H1 (cell line): ENCODE measurements at regions not wholly inside any gene's neighbourhood (a gene's known extent, or its start where the extent isn't known, plus 50 kb on each side); places are given as distances from the start of the nearest gene placed in this dataset.

ENCODE experiments used
- CTCF ChIA-PET: fragments of 300-600 bp; sonication (Branson Sonifier 250); formaldehyde crosslinking; loops from one replicate; lab custom pipeline; 2021; ENCODE audit not compliant: partially characterized antibody; lab: Charles Lee
- POLR2A ChIA-PET: fragments of 300-600 bp; sonication (Branson Sonifier 250); formaldehyde crosslinking; loops from one replicate; lab custom pipeline; 2021; ENCODE audit warnings: inconsistent platforms; ENCODE audit not compliant: partially characterized antibody; lab: Charles Lee
- DNase-seq, 2 experiments: peaks; one replicate each; pipeline versions ENCODE4 v3.0.0 to v3.0.0-alpha.2; 2010 to 2022; ENCODE audit warnings: low spot score in 2 of 2, low read depth in 1 of 2, mixed read lengths in 1 of 2
- FAIRE-seq: peaks from 2 replicates; lab custom pipeline; 2011; peaks lifted over from hg19 to GRCh38; lab: Jason Lieb, UNC
- H2AFZ ChIP-seq: 2 replicates; pipeline ENCODE4 v1.8.1; 2012; ENCODE audit warnings: low read length, inconsistent platforms
- H2AK5ac ChIP-seq: 2 replicates; pipeline ENCODE4 v1.6.1; 2013; ENCODE audit warnings: low read depth, low read length
- H2BK120ac ChIP-seq: replicated peaks from 2 replicates; pipeline ENCODE3; 2013; ENCODE audit warnings: low read depth, low read length, inconsistent platforms
- H2BK12ac ChIP-seq: 2 replicates; pipeline ENCODE4 v1.6.1; 2013; ENCODE audit warnings: low read depth, low read length
- H2BK15ac ChIP-seq: 2 replicates; pipeline ENCODE4 v1.6.1; 2013; ENCODE audit warnings: low read length
- H2BK20ac ChIP-seq: 2 replicates; pipeline ENCODE4 v1.6.1; 2013; ENCODE audit warnings: low read length
- H2BK5ac ChIP-seq: 2 replicates; pipeline ENCODE4 v1.6.1; 2013; ENCODE audit warnings: low read depth, low read length
- H3K14ac ChIP-seq: 2 replicates; pipeline ENCODE4 v1.6.1; 2013; ENCODE audit warnings: inconsistent platforms; ENCODE audit not compliant: insufficient read length
- H3K18ac ChIP-seq: 2 replicates; pipeline ENCODE4 v1.6.1; 2013; ENCODE audit warnings: low read length; ENCODE audit errors: extremely low read depth
- H3K23ac ChIP-seq: 2 replicates; pipeline ENCODE4 v1.6.1; 2013; ENCODE audit warnings: inconsistent platforms; ENCODE audit not compliant: insufficient read length
- H3K23me2 ChIP-seq: 2 replicates; pipeline ENCODE4 v1.6.1; 2013; ENCODE audit warnings: low read depth, low read length
- H3K27ac ChIP-seq: 2 replicates; pipeline ENCODE4 v1.6.1; 2011; ENCODE audit warnings: low read depth, low read length, inconsistent platforms
- H3K27me3 ChIP-seq, 4 experiments: replicated peaks in 1 of 4; 1 replicate in 1 of 4; 2 replicates in 3 of 4; pipeline versions ENCODE4 v1.6.1 to v1.8.1; 2011 to 2013; ENCODE audit warnings: low read length in 3 of 4, mild to moderate bottlenecking in 3 of 4, inconsistent platforms in 2 of 4, mixed read lengths in 2 of 4, moderate library complexity in 1 of 4; ENCODE audit not compliant: control insufficient read depth in 3 of 4, insufficient read depth in 3 of 4; ENCODE audit errors: extremely low read depth in 1 of 4
- H3K36me3 ChIP-seq, 4 experiments: 2 replicates each; pipeline versions ENCODE4 v1.6.1 to v1.8.1; 2011 to 2013; ENCODE audit warnings: mild to moderate bottlenecking in 4 of 4, low read length in 3 of 4, moderate library complexity in 2 of 4, control low read depth in 1 of 4, inconsistent platforms in 1 of 4; ENCODE audit not compliant: insufficient read depth in 4 of 4, control insufficient read depth in 2 of 4
- H3K4ac ChIP-seq: replicated peaks from 2 replicates; pipeline ENCODE3; 2013; ENCODE audit warnings: low read length, low read depth, mixed read lengths, inconsistent platforms; ENCODE audit not compliant: insufficient read length
- H3K4me1 ChIP-seq, 4 experiments: replicated peaks in 1 of 4; 1 replicate in 1 of 4; 2 replicates in 3 of 4; pipeline versions ENCODE4 v1.6.1 to v1.8.1; 2011 to 2013; ENCODE audit warnings: low read length in 3 of 4, inconsistent platforms in 2 of 4, mixed read lengths in 1 of 4; ENCODE audit not compliant: insufficient read depth in 4 of 4, control insufficient read depth in 3 of 4
- H3K4me2 ChIP-seq, 2 experiments: 2 replicates each; pipeline versions ENCODE4 v1.6.1 to v1.8.1; 2011 to 2013; ENCODE audit warnings: low read depth in 2 of 2, low read length in 2 of 2, control low read depth in 1 of 2, inconsistent platforms in 1 of 2, mild to moderate bottlenecking in 1 of 2; ENCODE audit not compliant: insufficient read depth in 1 of 2
- H3K4me3 ChIP-seq, 4 experiments: fragments of 200-600, 300-600 bp in 1 of 4; sonication (generic), shearing (Covaris generic), sonication (Bioruptor Twin) in 1 of 4; 2 replicates each; pipeline versions ENCODE4 v1.5.1 to v1.8.1; 2011 to 2016; ENCODE audit warnings: low read length in 4 of 4, low read depth in 3 of 4, control low read depth in 2 of 4, inconsistent platforms in 2 of 4, mild to moderate bottlenecking in 2 of 4, mixed read lengths in 1 of 4, moderate library complexity in 1 of 4; ENCODE audit not compliant: insufficient read depth in 2 of 4; ENCODE audit errors: extremely low read depth in 1 of 4
- H3K56ac ChIP-seq: replicated peaks from 2 replicates; pipeline ENCODE3; 2013; ENCODE audit warnings: low read depth, mild to moderate bottlenecking, mixed read lengths, low read length, inconsistent platforms; ENCODE audit not compliant: insufficient read length
- H3K79me1 ChIP-seq: 2 replicates; pipeline ENCODE4 v1.6.1; 2013; ENCODE audit warnings: low read depth, low read length, control low read depth
- H3K79me2 ChIP-seq, 2 experiments: 2 replicates each; pipeline versions ENCODE4 v1.6.1 to v1.8.1; 2012 to 2013; ENCODE audit warnings: low read length in 2 of 2, mild to moderate bottlenecking in 2 of 2, inconsistent platforms in 1 of 2; ENCODE audit not compliant: insufficient read depth in 2 of 2, control insufficient read depth in 1 of 2
- H3K9ac ChIP-seq, 4 experiments: replicated peaks in 1 of 4; 1 replicate in 1 of 4; 2 replicates in 3 of 4; pipeline versions ENCODE4 v1.6.1 to v1.8.1; 2011 to 2013; ENCODE audit warnings: low read depth in 3 of 4, low read length in 3 of 4, control low read depth in 2 of 4, mild to moderate bottlenecking in 2 of 4, moderate library complexity in 2 of 4, inconsistent platforms in 1 of 4; ENCODE audit errors: extremely low read depth in 1 of 4
- H3K9me3 ChIP-seq, 2 experiments: 2 replicates each; pipeline versions ENCODE4 v1.6.1 to v1.8.1; 2012 to 2013; ENCODE audit warnings: mild to moderate bottlenecking in 2 of 2, moderate library complexity in 2 of 2, control low read depth in 1 of 2, inconsistent platforms in 1 of 2, low read depth in 1 of 2, low read length in 1 of 2, mixed read lengths in 1 of 2; ENCODE audit not compliant: insufficient read depth in 2 of 2
- H4K20me1 ChIP-seq, 2 experiments: replicated peaks in 1 of 2; 2 replicates each; pipeline versions ENCODE3 to v1.8.1; 2011 to 2013; ENCODE audit warnings: inconsistent platforms in 2 of 2, low read length in 2 of 2, mild to moderate bottlenecking in 1 of 2; ENCODE audit not compliant: insufficient read depth in 2 of 2, control insufficient read depth in 1 of 2
- H4K5ac ChIP-seq: 2 replicates; pipeline ENCODE4 v1.6.1; 2013; ENCODE audit warnings: low read length, low read depth, mixed read lengths, inconsistent platforms; ENCODE audit not compliant: insufficient read length
- H4K8ac ChIP-seq: 2 replicates; pipeline ENCODE4 v1.8.0; 2013; ENCODE audit warnings: mild to moderate bottlenecking, moderate library complexity, low read length, inconsistent platforms; ENCODE audit not compliant: insufficient read depth; ENCODE audit errors: extremely low read depth
- H4K91ac ChIP-seq: replicated peaks from 2 replicates; pipeline ENCODE3; 2013; ENCODE audit warnings: low read length, mixed read lengths, inconsistent platforms; ENCODE audit not compliant: insufficient read length
- ASH2L ChIP-seq: fragments of 200-600, 300-600 bp; sonication (generic); IDR thresholded peaks from one replicate; pipeline ENCODE4 v1.7.1; 2017; ENCODE audit warnings: low read length
- E2F6 ChIP-seq: IDR thresholded peaks from 2 replicates; pipeline ENCODE4 v1.6.1; 2012; ENCODE audit warnings: inconsistent platforms
- FOSL1 ChIP-seq: IDR thresholded peaks from 2 replicates; pipeline ENCODE4 v1.6.1; 2011; ENCODE audit warnings: mild to moderate bottlenecking, low read depth, low read length, moderate library complexity; ENCODE audit not compliant: insufficient read depth
- KDM1A ChIP-seq: fragments of 200-600, 300-600 bp; sonication (generic); IDR thresholded peaks from 2 replicates; pipeline ENCODE4 v1.7.1; 2016; ENCODE audit warnings: mild to moderate bottlenecking, low read length, borderline replicate concordance
- NRF1 ChIP-seq: IDR thresholded peaks from 2 replicates; pipeline ENCODE4 v1.6.1; 2011; ENCODE audit warnings: mild to moderate bottlenecking, low read depth, low read length, improper control_type of control experiment
- PHF8 ChIP-seq: fragments of 200-600 bp; sonication (generic); conservative IDR thresholded peaks from 2 replicates; pipeline ENCODE4 v1.7.1; 2012; ENCODE audit warnings: low read depth, mild to moderate bottlenecking, inconsistent platforms, low read length, moderate library complexity
- SUZ12 ChIP-seq: fragments of 200-600 bp; sonication (generic); IDR thresholded peaks from 2 replicates; pipeline ENCODE4 v1.6.1; 2012; ENCODE audit warnings: mild to moderate bottlenecking, inconsistent platforms, low read length, moderate library complexity, mixed read lengths
- TCF12 ChIP-seq: IDR thresholded peaks from 2 replicates; pipeline ENCODE4 v1.6.1; 2011; ENCODE audit warnings: low read depth, mild to moderate bottlenecking, low read length
- YY1 ChIP-seq: IDR thresholded peaks from 2 replicates; pipeline ENCODE4 v1.6.1; 2011; ENCODE audit warnings: low read depth, mild to moderate bottlenecking, low read length
- WGBS, 2 experiments: shearing (Covaris generic) in 1 of 2; methylation state at CpG; one replicate each; pipeline versions ENCODE4 v1.1.6 to v1.1.7; 2013 to 2015; ENCODE audit warnings: low lambda C conversion rate in 2 of 2, mixed read lengths in 2 of 2, inconsistent platforms in 1 of 2, low coverage in 1 of 2, missing lambda C conversion rate in 1 of 2; ENCODE audit not compliant: insufficient replicate concordance in 2 of 2, insufficient coverage in 1 of 2, insufficient read length in 1 of 2; ENCODE audit errors: extremely low coverage in 1 of 2, missing lambda C conversion rate in 1 of 2; 5-methylcytosine and 5-hydroxymethylcytosine counted together

GRCh38 chr18:57220930-57221483, 74.1 kb downstream of the BOD1L2 start:
- no peak for FAIRE-seq
- H3K14ac ChIP-seq, result no peak overlapping the region
- H3K4me3 ChIP-seq, result peak overlapping the region in 2 of 4 experiments; percentile 11 to 19; a peak in 4 of 8 replicates
- H3K27me3 ChIP-seq, result no peaks in the 10 kb centered on the region
- no peak overlapping the region for H2AK5ac ChIP-seq
- no peak overlapping the region for H4K5ac ChIP-seq
- H2BK120ac ChIP-seq, result no peak overlapping the region
- H3K23me2 ChIP-seq, result no peaks in the 10 kb centered on the region
- no peaks in the 10 kb centered on the region for H4K20me1 ChIP-seq
- POLR2A ChIA-PET, result interaction anchor here (1.1 to 1.2 kb wide), 2 partner anchors 12 to 20 kb away, joined by 3 read pairs; no protein-coding TSS in a partner anchor
- no peaks in the 10 kb centered on the region; a peak in 1 of 4 replicates for H3K9me3 ChIP-seq
- peak overlapping the region; percentile 36 to 39 for H3K4me2 ChIP-seq
- no peak overlapping the region for H3K9ac ChIP-seq
- no peaks in the 10 kb centered on the region for H3K79me2 ChIP-seq
- H3K56ac ChIP-seq, result no peak overlapping the region
- H3K36me3 ChIP-seq, result no peaks in the 10 kb centered on the region
- no peak overlapping the region for H3K4ac ChIP-seq
- TF ChIP-seq ASH2L (no peak), TCF12 (no peak), E2F6 (no peak), PHF8 (no peak), KDM1A (no peak), SUZ12 (no peak), FOSL1 (no peak), NRF1 (no peak), YY1 (no peak)
- H2BK20ac ChIP-seq, result no peak overlapping the region
- no peak for DNase-seq
- H3K18ac ChIP-seq, result 0 out of 2 replicates have a peak overlapping the region, but pooled peaks have one; percentile 29
- CTCF ChIA-PET, result interaction anchor here (0.9 to 1.9 kb wide), 6 partner anchors 11 to 217 kb away, joined by 3 to 5 read pairs (median 3); no protein-coding TSS in a partner anchor
- H4K8ac ChIP-seq, result no peak overlapping the region
- no peak overlapping the region for H2BK12ac ChIP-seq
- no peak overlapping the region for H2BK15ac ChIP-seq
- H3K4me1 ChIP-seq, result peaks cover 4 to 11% (median 6%) of the 10 kb centered on the region in 4 experiments; a peak in 6 of 7 replicates
- H3K79me1 ChIP-seq, result no peaks in the 10 kb centered on the region
- H3K27ac ChIP-seq, result no peak overlapping the region
- H4K91ac ChIP-seq, result no peak overlapping the region
- H3K23ac ChIP-seq, result no peak overlapping the region
- no peak overlapping the region for H2BK5ac ChIP-seq
- WGBS, 2 experiments, result 65% methylated on average over 9 of the region's 9 CpGs; no CpG with 5 or more reads in 1 of the 2 experiments
- H2AFZ ChIP-seq, result peak overlapping the region; percentile 45; the same call in 1 of the 2 replicates
